CD4-positive, alpha-beta T cell treated with Interleukin-4 for 1 hour (primary cell): ENCODE measurements at regions not wholly inside any gene's neighbourhood (a gene's known extent, or its start where the extent isn't known, plus 50 kb on each side); places are given as distances from the start of the nearest gene placed in this dataset.
"Not testable (repeated sequence)": the region's sequence is repeated elsewhere in the genome, so short reads cannot be mapped to it uniquely, and the experiment has no call there.

ENCODE experiments used
- DNase-seq, 2 donors: peaks; one replicate each; pipeline ENCODE4 v3.0.0-alpha.2; 2020 to 2022

GRCh38 chr3:112765531-112765930 is 81.1 kb downstream of the CD200R1L start:
- DNase-seq = no peak

GRCh38 chr3:112763258-112763657 is 83.4 kb downstream of the CD200R1L start:
- no peak for DNase-seq

GRCh38 chr3:112761062-112761638 is 85.5 kb downstream of the CD200R1L start:
- no peak for DNase-seq

- no peak for DNase-seq
Observed at GRCh38 chr3:112759681-112760080, 87.0 kb downstream of the CD200R1L start.

GRCh38 chr3:112759210-112759609 is 87.5 kb downstream of the CD200R1L start:
- no peak for DNase-seq

- no peak for DNase-seq
Observed at GRCh38 chr3:112757197-112757596, 89.5 kb downstream of the CD200R1L start.

- DNase-seq = no peak
Observed at GRCh38 chr3:112755845-112756613, 90.6 kb downstream of the CD200R1L start.

- DNase-seq = not testable (repeated sequence)
Observed at GRCh38 chr3:112755046-112755445, 91.6 kb downstream of the CD200R1L start.

GRCh38 chr3:112751564-112752512 is 94.8 kb downstream of the CD200R1L start:
- no peak for DNase-seq

- DNase-seq = no peak
Observed at GRCh38 chr3:112751061-112751460, 95.6 kb downstream of the CD200R1L start.

GRCh38 chr3:112747624-112748023 is 99.0 kb downstream of the CD200R1L start:
- no peak for DNase-seq

- DNase-seq = no peak
Observed at GRCh38 chr3:112746675-112747280, 99.9 kb downstream of the CD200R1L start.

GRCh38 chr3:112745567-112746248 is 101.0 kb downstream of the CD200R1L start:
- DNase-seq = no peak

- no peak for DNase-seq
Observed at GRCh38 chr3:112744825-112745566, 101.7 kb downstream of the CD200R1L start.

- DNase-seq = no peak
Observed at GRCh38 chr3:112744106-112744505, 102.6 kb downstream of the CD200R1L start.

GRCh38 chr3:112742934-112743333 is 102.0 kb upstream of the CCDC80 start:
- DNase-seq = no peak

GRCh38 chr3:112741983-112742382 is 101.0 kb upstream of the CCDC80 start:
- no peak for DNase-seq

- DNase-seq = peak in 1 of 2 donors; percentile 35
Observed at GRCh38 chr3:112740835-112741234, 99.9 kb upstream of the CCDC80 start.

- DNase-seq = peak in 1 of 2 donors; percentile 25
Observed at GRCh38 chr3:112739252-112739965, 98.5 kb upstream of the CCDC80 start.

GRCh38 chr3:112738366-112738765 is 97.4 kb upstream of the CCDC80 start:
- no peak for DNase-seq
